Kidney (tissue), 13 donors: ENCODE measurements at regions not wholly inside any gene's neighbourhood (a gene's known extent, or its start where the extent isn't known, plus 50 kb on each side); places are given as distances from the start of the nearest gene placed in this dataset.
A peak's percentile ranks its signal among the peaks of the same experiment; 100 is the strongest.

Experiments used
- DNase-seq, 5 donors: peaks; one replicate each; pipeline ENCODE4 v3.0.0-alpha.2; 2013 to 2020
- FAIRE-seq: peaks from 2 replicates; lab custom pipeline; 2012; peaks lifted over from hg19 to GRCh38; lab: Jason Lieb, UNC
- H3K27ac ChIP-seq, 2 donors: one replicate each; pipeline ENCODE4 v1.7.0; 2013; ENCODE audit warnings: low read depth in 2 of 2, low read length in 2 of 2, inconsistent platforms in 1 of 2
- H3K27me3 ChIP-seq: one replicate; pipeline ENCODE4 v1.7.1; 2013; ENCODE audit warnings: low read length, inconsistent platforms; ENCODE audit not compliant: control insufficient read depth, insufficient read depth
- H3K36me3 ChIP-seq, 3 donors: one replicate each; pipeline versions ENCODE4 v1.7.0 to v1.7.1; 2013; ENCODE audit warnings: low read length in 3 of 3, control low read depth in 1 of 3, inconsistent platforms in 1 of 3; ENCODE audit not compliant: insufficient read depth in 3 of 3, control insufficient read depth in 2 of 3
- H3K4me1 ChIP-seq, 3 donors: one replicate each; pipeline versions ENCODE4 v1.7.0 to v1.7.1; 2013; ENCODE audit warnings: low read length in 3 of 3, inconsistent platforms in 1 of 3, low read depth in 1 of 3; ENCODE audit not compliant: control insufficient read depth in 2 of 3, insufficient read depth in 2 of 3
- H3K4me3 ChIP-seq, 3 donors: one replicate each; pipeline versions ENCODE4 v1.7.0 to v1.8.1; 2013; ENCODE audit warnings: low read length in 3 of 3, control low read depth in 1 of 3, inconsistent platforms in 1 of 3
- H3K9ac ChIP-seq, 3 donors: one replicate each; pipeline versions ENCODE4 v1.7.0 to v1.7.1; 2013; ENCODE audit warnings: low read length in 3 of 3, control low read depth in 1 of 3, inconsistent platforms in 1 of 3
- H3K9me3 ChIP-seq, 3 donors: one replicate each; pipeline versions ENCODE4 v1.7.0 to v1.7.1; 2013; ENCODE audit warnings: low read length in 3 of 3, control low read depth in 1 of 3, inconsistent platforms in 1 of 3; ENCODE audit not compliant: control insufficient read depth in 2 of 3, insufficient read depth in 1 of 3
- CTCF ChIP-seq: IDR thresholded peaks from 3 replicates; pipeline ENCODE4 v1.5.1; 2012; ENCODE audit warnings: mild to moderate bottlenecking, moderate library complexity, borderline replicate concordance; ENCODE audit not compliant: insufficient read depth; ENCODE audit errors: extremely low read depth
- intact Hi-C: fragments of 100-400 bp; cut with DNase I; formaldehyde crosslinking; loops from one replicate; pipeline ENCODE4 v1.11.1; 2022
- donor health status: control.
- donor health status: control.
- donor health status: control.
- donor health status: control.
- donor health status: control.
- donor health status: DM: yes; HTN: yes; CAD: no.
- donor health status: Normal renal cell carcinoma (clear cell type).

- Histone ChIP-seq H3K27me3 (no peaks in the 10 kb centered on the region), H3K9ac (no peak overlapping the region), H3K9me3 (no peaks in the 10 kb centered on the region), H3K36me3 (no peaks in the 10 kb centered on the region), H3K4me1 (peaks cover 0 to 7% (median 2%) of the 10 kb centered on the region in 3 donors), H3K27ac (no peak overlapping the region), H3K4me3 (no peak overlapping the region)
- no peak for TF ChIP-seq CTCF
- peak in 1 of 5 donors; percentile 57 for DNase-seq
- no peak for FAIRE-seq
- intact Hi-C loops: no loop called here
Observed at GRCh38 chr10:133008196-133008595, 65.8 kb upstream of the CFAP46 start.

- intact Hi-C loops: no loop called here
- Histone ChIP-seq H3K36me3 (no peaks in the 10 kb centered on the region), H3K27me3 (no peaks in the 10 kb centered on the region), H3K9ac (no peak overlapping the region), H3K4me1 (peaks cover 0 to 7% (median 2%) of the 10 kb centered on the region in 3 donors), H3K4me3 (no peak overlapping the region), H3K9me3 (no peaks in the 10 kb centered on the region), H3K27ac (no peak overlapping the region)
- TF ChIP-seq CTCF: no peak
- DNase-seq (peak in 1 of 5 donors; percentile 62), FAIRE-seq (no peak)
Observed at GRCh38 chr10:133007360-133007858, 65.0 kb upstream of the CFAP46 start.

- intact Hi-C loops: no loop called here
- peaks cover 0 to 7% (median 2%) of the 10 kb centered on the region in 3 donors for H3K4me1 ChIP-seq
- FAIRE-seq (no peak), DNase-seq (peak in 1 of 5 donors; percentile 68)
- no peak for TF ChIP-seq CTCF
- H3K9me3 ChIP-seq: no peaks in the 10 kb centered on the region
- no peak overlapping the region for H3K27ac ChIP-seq
- no peak overlapping the region for H3K4me3 ChIP-seq
- no peak overlapping the region for H3K9ac ChIP-seq
- no peaks in the 10 kb centered on the region for H3K36me3 ChIP-seq
- H3K27me3 ChIP-seq: no peaks in the 10 kb centered on the region
Observed at GRCh38 chr10:133006806-133007205, 64.4 kb upstream of the CFAP46 start.

- H3K4me1 ChIP-seq: peaks cover 0 to 7% (median 0%) of the 10 kb centered on the region in 3 donors
- FAIRE-seq (no peak), DNase-seq (peak in 1 of 5 donors; percentile 64)
- intact Hi-C loops: no loop called here
- no peak overlapping the region for H3K9ac ChIP-seq
- no peaks in the 10 kb centered on the region for H3K27me3 ChIP-seq
- TF ChIP-seq CTCF: no peak
- no peak overlapping the region for H3K4me3 ChIP-seq
- H3K36me3 ChIP-seq: no peaks in the 10 kb centered on the region
- no peaks in the 10 kb centered on the region for H3K9me3 ChIP-seq
- no peak overlapping the region for H3K27ac ChIP-seq
Observed at GRCh38 chr10:133006202-133006601, 63.8 kb upstream of the CFAP46 start.
